Right forelimb (tissue), 1 donor: ENCODE measurements at regions not wholly inside any gene's neighbourhood (a gene's known extent, or its start where the extent isn't known, plus 50 kb on each side); places are given as distances from the start of the nearest gene placed in this dataset.
"Not testable (repeated sequence)": the region's sequence is repeated elsewhere in the genome, so short reads cannot be mapped to it uniquely, and the experiment has no call there.

Source experiments
- DNase-seq: peaks from one replicate; pipeline ENCODE4 v3.0.0-alpha.2; 2018

GRCh38 chr9:24333629-24334028 lies 212.1 kb downstream of the IZUMO3 start:
- no peak for DNase-seq

- no peak for DNase-seq
Measured at GRCh38 chr9:24298912-24299311, 246.8 kb downstream of the IZUMO3 start.

GRCh38 chr9:24297931-24298330 lies 247.8 kb downstream of the IZUMO3 start:
- no peak for DNase-seq

GRCh38 chr9:24296124-24296523 lies 249.6 kb downstream of the IZUMO3 start:
- DNase-seq, result no peak

- DNase-seq, result no peak
Measured at GRCh38 chr9:24293386-24293785, 252.3 kb downstream of the IZUMO3 start.

- no peak for DNase-seq
Measured at GRCh38 chr9:24286761-24287160, 258.9 kb downstream of the IZUMO3 start.

- DNase-seq, result no peak
Measured at GRCh38 chr9:24258626-24259025, 287.1 kb downstream of the IZUMO3 start.

- DNase-seq, result no peak
Measured at GRCh38 chr9:24257726-24258125, 288.0 kb downstream of the IZUMO3 start.

- no peak for DNase-seq
Measured at GRCh38 chr9:24245988-24246387, 299.7 kb downstream of the IZUMO3 start.

GRCh38 chr9:24242576-24242975 lies 303.1 kb downstream of the IZUMO3 start:
- no peak for DNase-seq

- DNase-seq, result no peak
Measured at GRCh38 chr9:24218656-24219055, 327.0 kb downstream of the IZUMO3 start.

GRCh38 chr9:24210641-24211040 lies 335.1 kb downstream of the IZUMO3 start:
- DNase-seq, result no peak

- no peak for DNase-seq
Measured at GRCh38 chr9:24189986-24190385, 355.7 kb downstream of the IZUMO3 start.

GRCh38 chr9:24180572-24180971 lies 354.5 kb upstream of the ELAVL2 start:
- DNase-seq, result not testable (repeated sequence)

GRCh38 chr9:24144796-24145195 lies 318.8 kb upstream of the ELAVL2 start:
- no peak for DNase-seq

GRCh38 chr9:24135072-24135471 lies 309.0 kb upstream of the ELAVL2 start:
- not testable (repeated sequence) for DNase-seq

- no peak for DNase-seq
Measured at GRCh38 chr9:24132244-24132643, 306.2 kb upstream of the ELAVL2 start.

- no peak for DNase-seq
Measured at GRCh38 chr9:24127519-24127918, 301.5 kb upstream of the ELAVL2 start.

- no peak for DNase-seq
Measured at GRCh38 chr9:24118190-24118589, 292.1 kb upstream of the ELAVL2 start.

GRCh38 chr9:24096756-24097155 lies 270.7 kb upstream of the ELAVL2 start:
- DNase-seq, result no peak

GRCh38 chr9:24095246-24095645 lies 269.2 kb upstream of the ELAVL2 start:
- DNase-seq, result no peak

GRCh38 chr9:24090566-24090965 lies 264.5 kb upstream of the ELAVL2 start:
- no peak for DNase-seq

GRCh38 chr9:24073666-24074065 lies 247.6 kb upstream of the ELAVL2 start:
- DNase-seq, result no peak

- DNase-seq, result no peak
Measured at GRCh38 chr9:24073007-24073592, 247.1 kb upstream of the ELAVL2 start.

- no peak for DNase-seq
Measured at GRCh38 chr9:24071716-24072115, 245.7 kb upstream of the ELAVL2 start.

GRCh38 chr9:24071091-24071490 lies 245.1 kb upstream of the ELAVL2 start:
- no peak for DNase-seq
